ENCODE measurements at regions not wholly inside any gene's neighbourhood (a gene's known extent, or its start where the extent isn't known, plus 50 kb on each side); places are given as distances from the start of the nearest gene placed in this dataset.
A peak's percentile ranks its signal among the peaks of the same experiment; 100 is the strongest.

DNA sequence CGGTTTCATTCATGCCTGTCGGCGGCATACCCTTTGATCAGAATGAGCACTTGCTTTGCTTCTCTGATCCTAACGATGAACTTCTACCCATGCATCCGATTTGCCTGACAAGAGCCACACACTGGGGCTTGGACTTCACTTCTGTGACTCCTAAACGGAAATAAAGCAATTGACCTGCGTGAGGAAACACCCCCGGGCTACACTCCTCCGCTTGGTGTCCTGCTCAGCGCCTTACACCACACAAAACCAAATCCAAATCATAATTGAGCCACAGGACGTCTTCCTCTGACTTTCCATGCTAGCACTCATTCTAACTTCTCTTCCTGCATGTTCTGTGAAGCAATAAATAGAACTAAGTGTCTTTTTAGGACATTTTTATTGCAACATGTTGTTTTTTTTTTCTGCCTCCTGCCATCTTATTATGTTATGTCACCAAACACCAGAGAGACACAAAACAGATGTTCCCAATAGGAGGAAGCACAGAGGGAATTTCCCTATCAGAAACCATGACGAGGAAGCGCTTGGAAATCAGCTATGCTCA lies 110.8 kb upstream of the FAM9B start:
- no peak overlapping the region for H4K5ac ChIP-seq (ENCODE audit: insufficient read length, low read depth, low read length)
- H3K36me3 ChIP-seq (ENCODE audit: control insufficient read depth in 2 of 4, insufficient read depth in 4 of 4, low read length in 3 of 4), result no peaks in the 10 kb centered on the region
- no peak overlapping the region for H3K23ac ChIP-seq (ENCODE audit: insufficient read length)
- no peak overlapping the region for H2BK15ac ChIP-seq (ENCODE audit: low read length)
- H2BK12ac ChIP-seq (ENCODE audit: low read depth, low read length), result no peak overlapping the region
- no peaks in the 10 kb centered on the region for H3K9me3 ChIP-seq (ENCODE audit: insufficient read depth in 2 of 2, low read depth in 1 of 2, low read length in 1 of 2)
- no peak for DNase-seq (ENCODE audit: low read depth in 1 of 2, low spot score in 2 of 2)
- no peaks in the 10 kb centered on the region for H3K79me2 ChIP-seq (ENCODE audit: control insufficient read depth in 1 of 2, insufficient read depth in 2 of 2, low read length in 2 of 2)
- POLR2A ChIA-PET (ENCODE audit: partially characterized antibody), result no interaction called here
- no peaks in the 10 kb centered on the region for H3K79me1 ChIP-seq (ENCODE audit: low read depth, low read length)
- no peak overlapping the region for H2AK5ac ChIP-seq (ENCODE audit: low read depth, low read length)
- no peaks in the 10 kb centered on the region for H3K27me3 ChIP-seq (replicated peaks in 1 of 4; ENCODE audit: control insufficient read depth in 3 of 4, extremely low read depth in 1 of 4, insufficient read depth in 3 of 4, low read length in 3 of 4)
- H3K4me3 ChIP-seq (ENCODE audit: extremely low read depth in 1 of 4, insufficient read depth in 2 of 4, low read depth in 3 of 4, low read length in 4 of 4), result no peak overlapping the region
- no peak overlapping the region for H4K8ac ChIP-seq (ENCODE audit: extremely low read depth, insufficient read depth, low read length)
- 78% methylated on average over 13 of the region's 13 CpGs; no CpG with 5 or more reads in 1 of the 2 experiments for WGBS, 2 experiments (ENCODE audit: extremely low coverage in 1 of 2, insufficient coverage in 1 of 2, insufficient read length in 1 of 2, insufficient replicate concordance in 2 of 2, low coverage in 1 of 2, low lambda C conversion rate in 2 of 2, missing lambda C conversion rate in 1 of 2)
- no peak overlapping the region for H2BK120ac ChIP-seq (replicated peaks; ENCODE audit: low read depth, low read length)
- no peak overlapping the region for H4K91ac ChIP-seq (replicated peaks; ENCODE audit: insufficient read length, low read length)
- H3K14ac ChIP-seq (ENCODE audit: insufficient read length), result no peak overlapping the region
- H3K18ac ChIP-seq (ENCODE audit: extremely low read depth, low read length), result no peak overlapping the region
- no peak overlapping the region for H3K9ac ChIP-seq (replicated peaks in 1 of 4; ENCODE audit: extremely low read depth in 1 of 4, low read depth in 3 of 4, low read length in 3 of 4)
- no peaks in the 10 kb centered on the region for H3K23me2 ChIP-seq (ENCODE audit: low read depth, low read length)
- peaks cover 2 to 14% (median 6%) of the 10 kb centered on the region in 4 experiments; a peak in 4 of 7 replicates for H3K4me1 ChIP-seq (replicated peaks in 1 of 4; ENCODE audit: control insufficient read depth in 3 of 4, insufficient read depth in 4 of 4, low read length in 3 of 4)
- no peak for FAIRE-seq
- H2AFZ ChIP-seq (ENCODE audit: low read length), result peak overlapping the region; percentile 71; the same call in 1 of the 2 replicates
- no peaks in the 10 kb centered on the region for H4K20me1 ChIP-seq (replicated peaks in 1 of 2; ENCODE audit: control insufficient read depth in 1 of 2, insufficient read depth in 2 of 2, low read length in 2 of 2)
- no peak overlapping the region for H2BK20ac ChIP-seq (ENCODE audit: low read length)
- CTCF ChIA-PET (ENCODE audit: partially characterized antibody), result no interaction called here
- H3K4ac ChIP-seq (replicated peaks; ENCODE audit: insufficient read length, low read depth, low read length), result no peak overlapping the region
- H3K4me2 ChIP-seq (ENCODE audit: insufficient read depth in 1 of 2, low read depth in 2 of 2, low read length in 2 of 2), result no peak overlapping the region
- H3K56ac ChIP-seq (replicated peaks; ENCODE audit: insufficient read length, low read depth, low read length), result no peak overlapping the region
- no peak overlapping the region for H3K27ac ChIP-seq (ENCODE audit: low read depth, low read length)
- no peak overlapping the region for H2BK5ac ChIP-seq (ENCODE audit: low read depth, low read length)
- TF ChIP-seq KDM4A (IDR thresholded peaks at IDR 0.05; ENCODE audit: low read depth, low read length, severe bottlenecking), result no peak
- TF ChIP-seq BRCA1 (IDR thresholded peaks at IDR 0.05; ENCODE audit: low read depth, low read length), result no peak
- TF ChIP-seq EP300 (IDR thresholded peaks at IDR 0.05; ENCODE audit: borderline replicate concordance in 1 of 2, low read depth in 2 of 2, low read length in 2 of 2), result no peak
- TF ChIP-seq EZH2 (IDR thresholded peaks at IDR 0.05; ENCODE audit: low read depth, low read length, severe bottlenecking), result no peak
- no peak for TF ChIP-seq SP4 (IDR thresholded peaks at IDR 0.05; ENCODE audit: low read length)
- no peak for TF ChIP-seq NANOG (IDR thresholded peaks at IDR 0.05; ENCODE audit: insufficient read depth, low read depth, low read length, poor library complexity, severe bottlenecking)
- TF ChIP-seq RNF2 (IDR thresholded peaks at IDR 0.05; ENCODE audit: borderline replicate concordance, low read depth, low read length, missing control alignments, poor library complexity, severe bottlenecking), result no peak
- no peak for TF ChIP-seq SIRT6 (IDR thresholded peaks at IDR 0.05; ENCODE audit: low read length)
- TF ChIP-seq SAP30 (IDR thresholded peaks at IDR 0.05; ENCODE audit: insufficient read depth, insufficient replicate concordance, low read length), result no peak
- TF ChIP-seq RFX5 (IDR thresholded peaks at IDR 0.05; ENCODE audit: borderline replicate concordance, low read depth, low read length), result no peak
